Bronchial epithelial cell (primary cell): ENCODE measurements at regions not wholly inside any gene's neighbourhood (a gene's known extent, or its start where the extent isn't known, plus 50 kb on each side); places are given as distances from the start of the nearest gene placed in this dataset.
"Not testable (repeated sequence)": the region's sequence is repeated elsewhere in the genome, so short reads cannot be mapped to it uniquely, and the experiment has no call there.

ENCODE experiments used
- DNase-seq: peaks from one replicate; pipeline ENCODE4 v3.0.0-alpha.2; 2010; ENCODE audit warnings: low read depth
- FAIRE-seq: peaks from 2 replicates; lab custom pipeline; 2011; peaks lifted over from hg19 to GRCh38; lab: Jason Lieb, UNC
- H3K27me3 ChIP-seq: 2 replicates; pipeline ENCODE4 v1.5.1; 2011; ENCODE audit warnings: low read length; ENCODE audit not compliant: control insufficient read depth, insufficient read depth
- H3K36me3 ChIP-seq: 2 replicates; pipeline ENCODE4 v1.5.1; 2011; ENCODE audit warnings: low read length; ENCODE audit not compliant: control insufficient read depth, insufficient read depth
- H3K4me3 ChIP-seq: 2 replicates; pipeline ENCODE4 v1.5.1; 2011; ENCODE audit warnings: mild to moderate bottlenecking, low read depth, low read length, control low read depth
- TF ChIP-seq, protein P1 (sequence below): IDR thresholded peaks from 2 replicates; pipeline ENCODE4 v1.5.1; 2011; ENCODE audit warnings: mild to moderate bottlenecking, moderate library complexity, low read length, control low read depth, inconsistent platforms; ENCODE audit not compliant: insufficient read depth, severe bottlenecking

DNA sequence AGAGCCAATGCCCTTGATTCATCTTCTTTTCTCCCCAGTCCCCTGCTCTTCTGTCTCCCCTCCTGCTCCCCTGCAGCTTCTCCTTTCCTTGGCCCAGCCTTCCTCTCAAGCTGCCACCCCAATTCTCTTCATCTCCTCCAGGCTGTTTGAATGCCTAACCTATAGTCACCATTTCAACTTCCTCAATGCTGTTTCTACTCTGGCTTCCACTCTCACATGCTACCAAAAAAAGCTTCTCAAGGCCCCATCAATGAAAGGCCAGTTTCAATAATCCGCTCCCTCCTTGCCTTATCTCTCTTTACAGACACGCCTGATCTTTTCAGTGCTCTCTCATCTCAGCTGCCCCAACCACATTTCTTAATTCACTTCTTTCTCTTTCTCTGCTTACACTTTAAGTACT lies 212.2 kb upstream of the GPR149 start:
- TF ChIP-seq, protein P1, sequence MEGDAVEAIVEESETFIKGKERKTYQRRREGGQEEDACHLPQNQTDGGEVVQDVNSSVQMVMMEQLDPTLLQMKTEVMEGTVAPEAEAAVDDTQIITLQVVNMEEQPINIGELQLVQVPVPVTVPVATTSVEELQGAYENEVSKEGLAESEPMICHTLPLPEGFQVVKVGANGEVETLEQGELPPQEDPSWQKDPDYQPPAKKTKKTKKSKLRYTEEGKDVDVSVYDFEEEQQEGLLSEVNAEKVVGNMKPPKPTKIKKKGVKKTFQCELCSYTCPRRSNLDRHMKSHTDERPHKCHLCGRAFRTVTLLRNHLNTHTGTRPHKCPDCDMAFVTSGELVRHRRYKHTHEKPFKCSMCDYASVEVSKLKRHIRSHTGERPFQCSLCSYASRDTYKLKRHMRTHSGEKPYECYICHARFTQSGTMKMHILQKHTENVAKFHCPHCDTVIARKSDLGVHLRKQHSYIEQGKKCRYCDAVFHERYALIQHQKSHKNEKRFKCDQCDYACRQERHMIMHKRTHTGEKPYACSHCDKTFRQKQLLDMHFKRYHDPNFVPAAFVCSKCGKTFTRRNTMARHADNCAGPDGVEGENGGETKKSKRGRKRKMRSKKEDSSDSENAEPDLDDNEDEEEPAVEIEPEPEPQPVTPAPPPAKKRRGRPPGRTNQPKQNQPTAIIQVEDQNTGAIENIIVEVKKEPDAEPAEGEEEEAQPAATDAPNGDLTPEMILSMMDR: no peak
- no peak for FAIRE-seq
- DNase-seq: no peak
- Histone ChIP-seq H3K36me3 (no peaks in the 10 kb centered on the region), H3K4me3 (no peak overlapping the region), H3K27me3 (no peaks in the 10 kb centered on the region)

DNA sequence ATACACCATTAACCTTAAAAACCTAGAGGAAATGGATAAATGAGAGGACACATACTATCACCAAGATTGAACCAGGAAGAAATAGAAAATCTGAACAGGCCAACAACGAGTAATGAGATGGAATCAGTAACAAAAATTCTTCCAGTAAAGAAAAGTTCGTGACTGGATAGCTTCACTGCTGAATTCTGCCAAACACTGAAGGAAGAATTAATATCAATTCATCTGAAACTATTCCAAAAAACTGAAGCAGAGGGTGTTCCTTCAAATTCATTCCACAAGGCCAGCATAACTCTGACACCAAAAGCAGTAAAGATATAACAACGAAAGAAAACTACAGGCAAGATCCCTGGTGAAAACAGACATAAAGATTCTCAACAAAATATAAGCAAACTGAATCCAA lies 195.8 kb upstream of the GPR149 start:
- no peaks in the 10 kb centered on the region for H3K36me3 ChIP-seq
- FAIRE-seq: no peak

DNA sequence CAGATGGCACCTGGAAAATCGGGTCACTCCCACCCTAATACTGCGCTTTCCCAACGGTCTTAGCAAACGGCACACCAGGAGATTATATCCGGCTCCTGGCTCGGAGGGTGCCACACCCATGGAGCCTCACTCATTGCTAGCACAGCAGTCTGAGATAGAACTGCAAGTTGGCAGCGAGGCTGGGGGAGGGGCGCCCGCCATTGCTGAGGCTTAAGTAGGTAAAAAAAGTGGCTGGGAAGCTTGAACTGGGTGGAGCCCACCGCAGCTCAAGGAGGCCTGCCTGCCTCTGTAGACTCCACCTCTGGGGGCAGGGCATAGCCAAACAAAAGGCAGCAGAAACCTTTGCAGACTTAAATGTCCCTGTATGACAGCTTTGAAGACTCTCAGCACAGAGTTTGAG lies 189.6 kb upstream of the GPR149 start:
- not testable (repeated sequence) for H3K27me3 ChIP-seq

More for the DNA sequence above, 195.8 kb upstream of the GPR149 start:
- Histone ChIP-seq H3K27me3 (no peaks in the 10 kb centered on the region), H3K4me3 (no peak overlapping the region)
- DNase-seq: no peak
- TF ChIP-seq, protein P1: no peak

DNA sequence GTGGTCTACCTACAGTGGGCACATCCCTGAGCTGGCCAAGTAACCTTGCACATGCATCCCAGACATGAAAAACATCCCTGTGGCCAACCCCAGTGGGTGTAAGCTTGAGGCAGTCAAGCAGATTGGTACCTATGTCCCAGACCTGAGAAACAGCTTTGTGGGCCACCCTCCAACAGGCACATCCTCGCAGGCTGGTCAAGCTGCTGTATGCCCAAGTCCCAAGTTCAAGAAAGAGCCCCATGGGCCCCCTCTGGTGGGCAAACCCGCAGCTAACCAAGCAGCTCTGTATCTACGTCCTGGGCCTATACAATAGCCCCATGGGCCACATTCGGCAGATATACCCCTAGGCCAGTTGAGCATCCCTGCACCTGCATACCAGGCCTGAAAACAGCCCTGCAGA lies 186.3 kb upstream of the GPR149 start:
- TF ChIP-seq, protein P1: no peak
- FAIRE-seq (no peak), DNase-seq (no peak)
- Histone ChIP-seq H3K4me3 (no peak overlapping the region), H3K27me3 (no peaks in the 10 kb centered on the region), H3K36me3 (no peaks in the 10 kb centered on the region)

More for the DNA sequence above, 189.6 kb upstream of the GPR149 start:
- FAIRE-seq, H3K36me3 ChIP-seq, H3K4me3 ChIP-seq, DNase-seq: not testable (repeated sequence)

DNA sequence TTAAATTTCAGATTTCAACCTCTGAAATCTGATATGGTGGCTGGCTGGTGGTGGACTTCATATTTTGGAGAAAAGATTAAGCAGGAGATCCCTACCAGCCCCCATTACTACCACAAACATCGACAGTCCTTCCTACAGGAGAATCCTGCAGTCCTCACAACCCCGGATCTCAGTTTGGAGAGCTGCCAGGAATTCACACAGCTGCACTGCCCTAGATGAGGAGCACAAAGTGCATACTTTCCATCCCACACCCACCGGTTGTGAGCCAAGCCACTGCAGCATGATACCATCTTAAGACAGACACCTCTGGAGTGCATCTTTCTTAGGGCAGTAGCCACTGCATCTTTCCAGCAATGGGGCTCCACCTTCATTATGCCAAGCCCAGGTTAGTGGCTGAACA lies 185.5 kb upstream of the GPR149 start:
- TF ChIP-seq, protein P1: no peak
- Histone ChIP-seq H3K27me3 (no peaks in the 10 kb centered on the region), H3K4me3 (no peak overlapping the region), H3K36me3 (no peaks in the 10 kb centered on the region)
- DNase-seq (no peak), FAIRE-seq (no peak)

DNA sequence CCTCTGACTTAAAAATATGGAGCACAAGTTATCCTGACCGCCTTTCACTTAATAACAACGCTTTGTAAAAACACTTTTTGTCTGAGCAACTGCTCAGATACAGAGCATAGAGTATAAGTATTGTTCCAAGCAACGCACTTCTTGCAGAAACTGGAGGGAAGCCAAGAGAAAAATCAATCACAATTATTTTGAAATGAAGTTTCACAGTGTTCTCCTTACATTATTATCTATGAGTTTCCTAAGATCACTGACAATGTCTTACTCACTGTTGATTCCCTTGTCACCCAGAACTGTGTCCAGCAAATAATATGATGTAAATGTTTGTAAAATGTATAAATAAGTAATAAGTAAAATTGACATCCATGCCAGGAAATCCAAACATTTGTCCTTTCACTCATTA lies 184.6 kb upstream of the GPR149 start:
- TF ChIP-seq, protein P1: no peak
- FAIRE-seq: no peak
- no peak overlapping the region for H3K4me3 ChIP-seq
- no peaks in the 10 kb centered on the region for H3K36me3 ChIP-seq
- no peak for DNase-seq
- H3K27me3 ChIP-seq: no peaks in the 10 kb centered on the region
